ENCODE measurements at regions not wholly inside any gene's neighbourhood (a gene's known extent, or its start where the extent isn't known, plus 50 kb on each side); places are given as distances from the start of the nearest gene placed in this dataset.
A peak's percentile ranks its signal among the peaks of the same experiment; 100 is the strongest.

DNA sequence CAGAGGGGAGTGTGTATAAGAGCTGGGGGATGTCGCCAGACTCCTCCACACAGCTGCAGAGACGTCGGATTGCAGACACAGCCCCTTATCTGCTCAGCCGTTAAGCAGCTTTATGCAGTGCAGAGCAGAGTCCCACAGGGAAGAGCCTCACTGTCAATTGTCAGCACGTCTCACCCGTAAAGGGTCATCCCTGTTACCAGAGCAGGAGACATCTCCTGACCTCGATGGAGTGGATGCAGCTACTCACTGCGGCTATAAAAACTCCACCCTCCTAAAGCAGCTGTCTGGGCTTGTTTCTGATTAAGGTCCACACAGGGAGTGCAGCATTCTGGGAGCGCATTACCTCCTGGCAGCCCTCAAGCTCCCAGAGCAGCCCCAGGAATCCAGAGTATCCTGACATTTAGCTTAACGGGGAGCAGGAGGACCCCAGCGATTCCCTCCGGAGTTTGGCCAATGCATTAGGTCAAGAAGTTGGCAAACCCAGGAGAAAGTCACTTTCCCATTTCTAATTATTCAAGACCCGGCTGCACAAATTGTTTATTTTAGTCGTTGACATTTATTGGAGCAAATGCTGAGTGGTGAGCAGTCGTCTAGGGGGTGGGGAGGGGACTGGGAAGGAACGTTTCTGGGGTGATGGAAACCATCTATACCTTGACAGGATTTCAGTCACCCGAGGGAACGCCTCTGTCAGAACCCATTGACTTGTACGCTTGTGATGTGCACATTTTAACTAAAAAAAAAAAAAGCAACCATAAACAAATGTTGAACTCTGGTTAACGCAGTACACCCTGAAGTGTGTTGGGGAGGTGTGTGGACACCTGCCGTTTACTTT is 100.0 kb upstream of the ZNF469 start:
- no peaks in the 10 kb centered on the region for H3K4me1 Mint-ChIP-seq (ENCODE audit: low read depth)
- no peak overlapping the region for H3K27ac Mint-ChIP-seq (ENCODE audit: unreplicated experiment)
- H3K36me3 Mint-ChIP-seq (ENCODE audit: low read depth) = peaks cover 3% of the 10 kb centered on the region
- H3K4me3 Mint-ChIP-seq (ENCODE audit: unreplicated experiment) = no peak overlapping the region
- TF ChIP-seq, protein P1, sequence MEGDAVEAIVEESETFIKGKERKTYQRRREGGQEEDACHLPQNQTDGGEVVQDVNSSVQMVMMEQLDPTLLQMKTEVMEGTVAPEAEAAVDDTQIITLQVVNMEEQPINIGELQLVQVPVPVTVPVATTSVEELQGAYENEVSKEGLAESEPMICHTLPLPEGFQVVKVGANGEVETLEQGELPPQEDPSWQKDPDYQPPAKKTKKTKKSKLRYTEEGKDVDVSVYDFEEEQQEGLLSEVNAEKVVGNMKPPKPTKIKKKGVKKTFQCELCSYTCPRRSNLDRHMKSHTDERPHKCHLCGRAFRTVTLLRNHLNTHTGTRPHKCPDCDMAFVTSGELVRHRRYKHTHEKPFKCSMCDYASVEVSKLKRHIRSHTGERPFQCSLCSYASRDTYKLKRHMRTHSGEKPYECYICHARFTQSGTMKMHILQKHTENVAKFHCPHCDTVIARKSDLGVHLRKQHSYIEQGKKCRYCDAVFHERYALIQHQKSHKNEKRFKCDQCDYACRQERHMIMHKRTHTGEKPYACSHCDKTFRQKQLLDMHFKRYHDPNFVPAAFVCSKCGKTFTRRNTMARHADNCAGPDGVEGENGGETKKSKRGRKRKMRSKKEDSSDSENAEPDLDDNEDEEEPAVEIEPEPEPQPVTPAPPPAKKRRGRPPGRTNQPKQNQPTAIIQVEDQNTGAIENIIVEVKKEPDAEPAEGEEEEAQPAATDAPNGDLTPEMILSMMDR (IDR thresholded peaks at IDR 0.05) = no peak
- no peaks in the 10 kb centered on the region for H3K27me3 Mint-ChIP-seq (ENCODE audit: low read depth)
- no peak for DNase-seq (ENCODE audit: low spot score)
- H3K9me3 Mint-ChIP-seq (ENCODE audit: low read depth) = no peaks in the 10 kb centered on the region

DNA sequence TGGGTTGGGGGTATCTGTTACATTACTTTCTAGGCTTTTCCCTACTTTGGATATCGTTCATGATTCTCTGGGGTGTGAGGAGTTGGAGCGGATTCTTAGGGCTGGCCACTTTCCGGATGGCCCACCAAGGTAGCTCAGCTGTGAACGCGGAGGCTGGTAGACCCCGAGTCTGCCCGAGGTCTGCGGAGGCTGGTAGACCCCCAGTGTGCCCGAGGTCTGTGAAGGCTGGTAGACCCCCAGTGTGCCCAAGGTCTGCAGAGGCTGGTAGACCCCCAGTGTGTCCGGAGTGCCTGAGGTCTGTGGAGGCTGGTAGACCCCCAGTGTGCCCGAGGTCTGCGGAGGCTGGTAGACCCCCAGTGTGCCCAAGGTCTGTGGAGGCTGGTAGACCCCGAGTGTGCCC is 99.2 kb upstream of the ZNF469 start:
- no peak overlapping the region for H3K27ac Mint-ChIP-seq (ENCODE audit: unreplicated experiment)
- H3K4me3 Mint-ChIP-seq (ENCODE audit: unreplicated experiment) = no peak overlapping the region
- DNase-seq (ENCODE audit: low spot score) = peak; percentile 36
- peaks cover 3% of the 10 kb centered on the region for H3K36me3 Mint-ChIP-seq (ENCODE audit: low read depth)
- H3K9me3 Mint-ChIP-seq (ENCODE audit: low read depth) = no peaks in the 10 kb centered on the region
- no peaks in the 10 kb centered on the region for H3K27me3 Mint-ChIP-seq (ENCODE audit: low read depth)
- TF ChIP-seq, protein P1 (IDR thresholded peaks at IDR 0.05) = no peak
- H3K4me1 Mint-ChIP-seq (ENCODE audit: low read depth) = no peaks in the 10 kb centered on the region

DNA sequence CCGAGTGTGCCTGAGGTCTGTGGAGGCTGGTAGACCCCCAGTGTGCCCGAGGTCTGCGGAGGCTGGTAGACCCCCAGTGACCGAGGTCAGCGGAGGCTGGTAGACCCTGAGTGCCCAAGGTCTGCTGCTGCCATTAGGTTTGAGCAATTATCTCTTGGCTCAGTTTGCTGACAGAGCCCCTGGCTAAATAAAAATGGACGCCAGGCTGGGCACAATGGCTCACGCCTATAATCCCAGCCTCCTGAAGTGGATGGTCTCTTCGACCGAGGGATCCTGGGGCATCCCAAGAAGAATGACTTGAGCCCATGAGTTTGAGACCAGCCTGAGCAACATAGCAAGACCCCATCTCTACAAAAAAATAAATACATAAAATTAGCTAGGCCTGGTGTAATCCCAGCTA is 98.7 kb upstream of the ZNF469 start:
- Mint-ChIP-seq H3K27ac (ENCODE audit: unreplicated experiment) (no peak overlapping the region), H3K27me3 (ENCODE audit: low read depth) (no peaks in the 10 kb centered on the region), H3K4me1 (ENCODE audit: low read depth) (no peaks in the 10 kb centered on the region), H3K36me3 (ENCODE audit: low read depth) (peaks cover 3% of the 10 kb centered on the region), H3K9me3 (ENCODE audit: low read depth) (no peaks in the 10 kb centered on the region), H3K4me3 (ENCODE audit: unreplicated experiment) (no peak overlapping the region)
- DNase-seq (ENCODE audit: low spot score) = peak; percentile 37
- TF ChIP-seq, protein P1 (IDR thresholded peaks at IDR 0.05) = no peak

DNA sequence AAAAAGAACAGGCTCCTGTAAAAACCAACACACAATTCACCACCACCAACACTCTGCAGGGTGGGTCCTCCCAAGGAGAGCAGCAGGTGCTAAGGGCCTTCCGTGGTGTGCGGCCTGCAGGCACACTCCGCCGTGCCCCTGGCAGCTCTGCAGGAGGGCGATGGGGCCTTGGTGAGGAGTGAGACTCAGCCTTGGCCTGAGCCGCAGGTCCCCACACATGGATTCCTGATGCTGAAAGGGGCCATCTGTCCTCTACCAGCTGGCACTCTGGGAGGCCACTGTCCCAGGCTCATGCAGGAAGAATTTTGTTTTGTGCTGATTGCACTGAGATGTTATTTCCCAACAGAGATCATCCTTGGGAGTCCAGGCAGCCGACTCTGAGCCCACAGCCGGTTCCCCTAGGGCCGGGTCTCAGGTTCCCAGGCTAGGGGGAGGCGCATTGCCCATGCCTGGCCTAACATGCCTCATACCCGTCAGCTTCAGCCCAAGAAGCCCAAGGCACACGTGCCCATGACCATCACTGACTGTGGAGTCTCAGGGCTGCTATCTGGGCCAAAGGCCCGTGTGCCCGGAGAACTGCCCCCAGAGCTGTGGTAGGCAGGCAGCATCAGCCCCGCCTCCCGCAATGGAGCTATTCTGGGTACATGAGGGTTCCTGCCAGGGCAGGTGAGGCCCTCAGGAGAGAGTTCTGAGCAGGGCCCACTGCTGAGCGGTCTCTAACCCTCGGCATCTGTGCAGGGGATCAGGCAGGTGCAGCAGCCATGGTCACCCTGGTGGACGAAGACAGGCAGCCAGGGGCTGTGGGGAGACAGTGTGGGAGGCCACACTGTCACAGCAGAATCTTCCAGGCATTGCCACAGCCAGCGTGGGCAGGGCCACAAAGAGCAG is 97.9 kb upstream of the ZNF469 start:
- DNase-seq (ENCODE audit: low spot score) = peak; percentile 89
- H3K27me3 Mint-ChIP-seq (ENCODE audit: low read depth) = no peaks in the 10 kb centered on the region
- H3K36me3 Mint-ChIP-seq (ENCODE audit: low read depth) = peaks cover 3% of the 10 kb centered on the region
- H3K27ac Mint-ChIP-seq (ENCODE audit: unreplicated experiment) = no peak overlapping the region
- no peak overlapping the region for H3K4me3 Mint-ChIP-seq (ENCODE audit: unreplicated experiment)
- TF ChIP-seq, protein P1 (IDR thresholded peaks at IDR 0.05) = no peak
- no peaks in the 10 kb centered on the region for H3K4me1 Mint-ChIP-seq (ENCODE audit: low read depth)
- no peaks in the 10 kb centered on the region for H3K9me3 Mint-ChIP-seq (ENCODE audit: low read depth)

DNA sequence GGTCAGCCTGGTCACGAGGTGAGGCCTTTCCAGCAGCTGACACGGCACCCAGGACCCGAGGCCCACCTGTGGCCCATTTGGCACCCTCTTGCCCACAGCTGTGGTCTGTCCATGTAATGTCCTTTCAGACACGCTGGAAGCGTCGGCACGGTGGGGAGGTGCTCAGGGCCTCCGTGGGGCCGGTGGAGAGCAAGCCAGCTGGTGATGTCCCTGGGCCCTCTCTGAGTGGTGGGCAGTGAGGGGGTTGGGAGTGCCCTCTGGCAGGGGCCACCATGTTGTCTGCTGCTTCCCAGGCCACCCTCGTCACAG is 97.3 kb upstream of the ZNF469 start:
- TF ChIP-seq, protein P1 (IDR thresholded peaks at IDR 0.05) = no peak
- Mint-ChIP-seq H3K4me1 (ENCODE audit: low read depth) (no peaks in the 10 kb centered on the region), H3K9me3 (ENCODE audit: low read depth) (no peaks in the 10 kb centered on the region), H3K4me3 (ENCODE audit: unreplicated experiment) (no peak overlapping the region), H3K27ac (ENCODE audit: unreplicated experiment) (no peak overlapping the region), H3K27me3 (ENCODE audit: low read depth) (no peaks in the 10 kb centered on the region), H3K36me3 (ENCODE audit: low read depth) (peaks cover 3% of the 10 kb centered on the region)
- peak; percentile 64 for DNase-seq (ENCODE audit: low spot score)

Data from chondrocyte (in vitro differentiated cells).